K562 (cell line): ENCODE measurements at regions not wholly inside any gene's neighbourhood (a gene's known extent, or its start where the extent isn't known, plus 50 kb on each side); places are given as distances from the start of the nearest gene placed in this dataset.

Source experiments
- ATAC-seq: fragments of 200-7000 bp; cut with Tn5 transposase; 3 replicates; pipeline ENCODE4 v1.9.1; 2020; ENCODE audit warnings: moderate library complexity
- BruUV-seq: library from RNA; stranded (reverse); fragments of 400-500 nt; replicated peaks from 2 replicates; lab custom pipeline; 2021; lab: Mats Ljungman, UMichigan
- CTCF ChIA-PET: fragments of 300-600 bp; formaldehyde crosslinking; extraction: SDS; loops from one replicate; lab custom pipeline; 2021; ENCODE audit warnings: low intra/inter-chr PET ratio; lab: Yijun Ruan, JAX
- POLR2A ChIA-PET: fragments of 300-600, 350-650 bp; sonication (Branson Sonifier 250); formaldehyde crosslinking; extraction: SDS; loops from one replicate; lab custom pipeline; 2021; ENCODE audit warnings: antibody characterized with exemption, inconsistent platforms; lab: Yijun Ruan, JAX
- DNase-seq, 4 experiments: peaks; one replicate each; pipeline versions ENCODE4 v3.0.0 to v3.0.0-alpha.2; 2011 to 2018; ENCODE audit warnings: low spot score in 3 of 4, mixed read lengths in 3 of 4; ENCODE audit errors: extremely low read depth in 1 of 4
- FAIRE-seq: peaks from 2 replicates; lab custom pipeline; 2011; peaks lifted over from hg19 to GRCh38; lab: Jason Lieb, UNC
- H2AFZ ChIP-seq: 2 replicates; pipeline ENCODE4 v1.6.0; 2011; ENCODE audit warnings: low read depth, low read length, control low read depth, inconsistent platforms
- H3K27ac ChIP-seq: fragments of 200-600 bp; 3 replicates; pipeline ENCODE4 v1.8.0; 2011; ENCODE audit warnings: low read depth, mild to moderate bottlenecking, control low read depth, inconsistent platforms, low read length, moderate library complexity, mixed read lengths; ENCODE audit errors: extremely low read depth
- H3K27me3 ChIP-seq, 2 experiments: fragments of 300-600 bp in 1 of 2; 2 replicates in 1 of 2; 3 replicates in 1 of 2; pipeline versions ENCODE4 v1.6.0 to v1.8.0; 2011; ENCODE audit warnings: inconsistent platforms in 2 of 2, low read length in 2 of 2, mild to moderate bottlenecking in 1 of 2, mixed read lengths in 1 of 2, moderate library complexity in 1 of 2; ENCODE audit not compliant: control insufficient read depth in 2 of 2, insufficient read depth in 2 of 2
- H3K36me3 ChIP-seq: fragments of 300-600 bp; 3 replicates; pipeline ENCODE4 v1.8.0; 2011; ENCODE audit warnings: mild to moderate bottlenecking, low read length, inconsistent platforms; ENCODE audit not compliant: control insufficient read depth, insufficient read depth
- H3K4me1 ChIP-seq, 2 experiments: fragments of 200-600 bp in 1 of 2; replicated peaks in 1 of 2; 2 replicates in 1 of 2; 3 replicates in 1 of 2; pipeline versions ENCODE4 v1.5.1 to v1.8.0; 2011; ENCODE audit warnings: inconsistent platforms in 2 of 2, low read length in 2 of 2, mild to moderate bottlenecking in 1 of 2, mixed read lengths in 1 of 2, moderate library complexity in 1 of 2; ENCODE audit not compliant: control insufficient read depth in 2 of 2, insufficient read depth in 2 of 2
- H3K4me2 ChIP-seq: 2 replicates; pipeline ENCODE4 v1.6.1; 2011; ENCODE audit warnings: low read length, control low read depth, inconsistent platforms, mixed read lengths; ENCODE audit not compliant: insufficient read depth
- H3K4me3 ChIP-seq: fragments of 200-600 bp; sonication (generic), shearing (Covaris generic); 2 replicates; pipeline ENCODE4 v1.5.1; 2016; ENCODE audit warnings: control low read depth, inconsistent platforms
- H3K79me2 ChIP-seq: fragments of 200-600 bp; 3 replicates; pipeline ENCODE4 v1.8.0; 2011; ENCODE audit warnings: low read length, inconsistent platforms; ENCODE audit not compliant: control insufficient read depth, insufficient read depth
- H3K9ac ChIP-seq, 2 experiments: 2 replicates each; pipeline versions ENCODE4 v1.6.0 to v1.6.1; 2011; ENCODE audit warnings: low read depth in 2 of 2, low read length in 2 of 2, control low read depth in 1 of 2, inconsistent platforms in 1 of 2, mild to moderate bottlenecking in 1 of 2, mixed read lengths in 1 of 2; ENCODE audit not compliant: insufficient read depth in 1 of 2
- H3K9me1 ChIP-seq: one replicate; pipeline ENCODE4 v1.6.0; 2011; ENCODE audit warnings: inconsistent platforms, mild to moderate bottlenecking, low read length, moderate library complexity; ENCODE audit not compliant: control insufficient read depth, insufficient read depth
- H3K9me3 ChIP-seq: replicated peaks from 2 replicates; pipeline ENCODE4 v1.5.1; 2011; ENCODE audit warnings: low read depth, low read length, inconsistent platforms; ENCODE audit not compliant: control insufficient read depth, insufficient read depth
- H4K20me1 ChIP-seq: replicated peaks from 2 replicates; pipeline ENCODE4 v1.6.1; 2011; ENCODE audit warnings: low read length, inconsistent platforms, mixed read lengths; ENCODE audit not compliant: control insufficient read depth, insufficient read depth
- RBM15 ChIP-seq: fragments of 200-400 bp; formaldehyde crosslinking; IDR thresholded peaks from 2 replicates; pipeline ENCODE4 v1.6.1; 2018; ENCODE audit warnings: mild to moderate bottlenecking, low read length, moderate library complexity; ENCODE audit not compliant: insufficient read depth
- ZNF280B ChIP-seq: fragments of 250-450 bp; sonication (Bioruptor Pico); IDR thresholded peaks from 2 replicates; pipeline ENCODE4 v1.5.1; 2021; ENCODE audit warnings: mild to moderate bottlenecking
- WGBS: fragments of 100-300 bp; shearing (Covaris generic); methylation state at CpG from one replicate; pipeline ENCODE4 v1.1.6; 2016; ENCODE audit warnings: low coverage, mixed read lengths; ENCODE audit not compliant: insufficient coverage; ENCODE audit errors: missing lambda C conversion rate; 5-methylcytosine and 5-hydroxymethylcytosine counted together
- in situ Hi-C: fragments of 300-500 bp; cut with MboI; formaldehyde crosslinking; loops from 4 replicates; pipeline ENCODE4 v1.15.0; 2018; ENCODE audit warnings: inconsistent platforms, mixed read lengths
- intact Hi-C: fragments of 100-400 bp; cut with micrococcal nuclease; formaldehyde crosslinking; loops from 2 replicates; pipeline ENCODE4 v1.14.2; 2022

GRCh38 chr4:153074936-153075630 is 129.2 kb upstream of the TRIM2 start:
- BruUV-seq = no TSS peak
- Histone ChIP-seq H3K9ac (no peak overlapping the region), H3K36me3 (no peaks in the 10 kb centered on the region), H4K20me1 (no peaks in the 10 kb centered on the region), H3K79me2 (no peaks in the 10 kb centered on the region), H3K4me3 (no peak overlapping the region), H2AFZ (no peak overlapping the region), H3K27ac (no peak overlapping the region), H3K9me3 (no peaks in the 10 kb centered on the region), H3K4me2 (no peak overlapping the region), H3K9me1 (no peaks in the 10 kb centered on the region), H3K4me1 (no peaks in the 10 kb centered on the region), H3K27me3 (peaks cover 0 to 10% of the 10 kb centered on the region in 2 experiments; a peak in 3 of 5 replicates)
- intact Hi-C loops = no loop called here
- TF ChIP-seq RBM15 (no peak), ZNF280B (CRISPR knock-in tag) (no peak)
- in situ Hi-C loops = no loop called here
- FAIRE-seq (no peak), DNase-seq (no peak), ATAC-seq (no peak)
- CTCF ChIA-PET = no interaction called here
- POLR2A ChIA-PET = no interaction called here
- 0% methylated on average over 2 of the region's 2 CpGs for WGBS
